Glomerular endothelial cell (primary cell): ENCODE measurements at regions not wholly inside any gene's neighbourhood (a gene's known extent, or its start where the extent isn't known, plus 50 kb on each side); places are given as distances from the start of the nearest gene placed in this dataset.
"Not testable (repeated sequence)": the region's sequence is repeated elsewhere in the genome, so short reads cannot be mapped to it uniquely, and the experiment has no call there.

Experiments
- DNase-seq: peaks from one replicate; pipeline ENCODE4 v3.0.0-alpha.2; 2011; ENCODE audit warnings: low read depth, low spot score; ENCODE audit errors: extremely low read depth

DNA sequence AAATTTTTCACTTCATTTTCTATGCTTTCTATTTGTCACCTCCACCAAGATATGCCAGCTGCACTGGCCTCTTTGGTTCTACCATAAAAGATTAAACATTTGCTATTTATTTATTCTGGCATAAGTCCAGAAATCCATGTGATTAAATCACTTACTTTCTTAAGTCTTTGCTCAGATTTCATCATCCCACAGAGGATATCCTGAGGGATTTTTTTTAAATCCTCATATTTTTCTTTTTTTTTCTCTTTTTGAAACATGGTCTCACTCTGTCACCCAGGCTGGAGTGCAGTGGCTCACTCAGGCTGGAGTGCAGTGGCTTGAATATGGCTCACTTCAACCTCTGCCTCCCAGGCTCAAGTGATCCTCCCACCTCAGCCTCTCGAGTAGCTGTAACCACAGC, 645.4 kb upstream of the ATXN7L3B start:
- DNase-seq = no peak

DNA sequence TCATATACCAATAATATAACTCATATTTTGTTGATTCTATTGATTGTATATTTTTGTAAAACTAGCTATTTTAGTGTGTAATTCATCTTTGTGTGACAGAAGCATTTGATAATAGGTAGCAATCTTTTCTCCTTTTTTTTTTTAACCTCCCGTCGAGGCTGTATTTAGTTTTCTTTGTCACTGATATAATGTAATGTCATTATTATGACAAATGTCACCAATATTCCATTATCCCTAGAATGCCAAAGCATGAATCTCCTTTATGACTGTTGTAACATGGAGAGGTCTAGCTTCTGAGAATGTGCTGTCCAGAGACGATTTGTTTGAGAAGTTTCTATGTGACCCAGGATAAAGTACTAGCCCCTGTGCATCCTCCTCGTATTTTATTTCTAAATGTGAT, 639.0 kb upstream of the ATXN7L3B start:
- DNase-seq = no peak

DNA sequence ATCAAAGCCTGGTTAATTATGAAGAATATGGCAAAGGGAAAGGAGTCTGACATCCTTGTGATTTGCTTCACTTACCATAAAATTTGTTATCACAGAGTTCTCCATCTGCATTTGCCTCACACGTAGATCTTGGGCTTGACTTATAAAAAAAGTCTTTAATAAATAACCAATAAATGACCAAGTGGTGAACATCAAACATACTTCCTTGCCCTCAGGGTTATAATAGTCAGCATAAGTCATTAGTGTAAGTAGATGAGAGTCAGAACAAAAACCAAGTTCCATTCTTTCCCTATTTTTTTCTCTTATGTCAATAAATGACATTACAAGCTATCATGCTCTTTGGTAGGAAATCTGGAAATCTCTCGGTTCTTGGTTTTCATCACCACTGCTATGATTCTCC, 635.4 kb upstream of the ATXN7L3B start:
- no peak for DNase-seq

DNA sequence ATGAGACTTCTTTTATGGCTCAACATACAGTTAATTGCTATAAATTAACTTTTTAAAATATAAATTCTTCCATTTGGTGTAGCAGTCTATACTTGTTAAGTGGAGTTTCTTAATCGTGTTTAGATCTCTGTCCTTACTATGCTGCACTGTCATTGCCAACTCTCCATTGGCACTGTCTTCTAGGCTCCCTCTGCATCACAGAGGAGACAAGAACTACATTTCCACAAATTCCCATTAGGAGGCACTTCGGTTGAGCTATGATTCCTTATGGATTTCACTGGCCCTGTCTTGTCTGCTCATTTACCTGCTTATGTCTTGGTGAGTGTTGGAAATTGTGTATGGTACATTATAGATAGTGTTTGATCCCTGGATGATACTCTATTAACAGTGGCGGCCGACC, 630.9 kb upstream of the ATXN7L3B start:
- no peak for DNase-seq

DNA sequence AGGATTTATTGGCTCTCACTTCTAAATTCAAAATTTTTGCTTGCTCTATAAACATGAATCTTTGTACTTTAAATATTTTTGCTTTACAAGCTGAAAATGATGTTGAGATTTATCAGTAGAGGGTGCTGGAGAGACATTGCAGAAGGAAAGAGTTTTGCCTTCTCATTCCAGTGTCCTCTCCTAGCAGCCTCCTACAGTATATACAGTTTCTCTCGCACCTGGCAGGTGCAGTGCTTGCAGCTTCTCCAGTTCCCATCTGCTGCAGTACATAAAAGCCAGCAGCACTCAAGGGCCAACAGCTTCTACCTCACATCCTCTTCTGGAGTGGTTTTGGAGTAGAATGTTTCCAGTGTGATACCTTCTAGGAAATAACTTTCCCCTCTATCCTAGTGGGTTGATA, 601.8 kb upstream of the ATXN7L3B start:
- DNase-seq = no peak

DNA sequence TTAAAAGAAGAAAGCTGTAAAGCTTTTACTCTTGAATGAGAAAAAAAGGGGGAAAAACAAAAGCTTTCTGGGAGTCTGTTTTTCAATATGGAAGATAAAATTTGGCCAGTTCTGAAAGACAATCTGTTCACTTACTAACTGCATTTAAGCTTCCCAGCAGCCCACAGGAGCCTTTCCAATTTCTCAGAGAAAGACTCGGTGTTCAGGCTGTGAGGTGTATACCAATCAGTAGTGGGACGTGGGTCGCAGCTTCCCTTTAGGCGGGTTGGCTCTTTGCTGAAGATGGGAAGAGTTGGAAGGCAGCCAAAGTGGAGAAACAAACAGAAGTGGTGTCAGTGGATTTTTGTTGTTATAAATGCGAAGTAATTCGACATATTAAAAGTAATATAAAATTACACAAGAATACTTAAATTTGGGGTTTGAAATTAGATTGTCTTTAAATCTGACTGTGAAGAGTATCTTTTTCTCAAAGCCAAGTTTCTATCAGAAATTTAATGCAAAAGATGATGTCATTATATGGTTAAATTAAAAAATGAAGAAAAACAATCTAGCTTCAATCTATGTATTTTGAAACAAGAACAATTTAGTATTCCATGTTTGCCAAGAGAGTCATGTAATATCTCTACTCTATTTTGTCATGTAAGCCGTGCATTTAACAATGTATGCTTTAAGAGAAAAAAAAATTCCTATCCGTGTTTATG, 590.2 kb upstream of the ATXN7L3B start:
- no peak for DNase-seq

DNA sequence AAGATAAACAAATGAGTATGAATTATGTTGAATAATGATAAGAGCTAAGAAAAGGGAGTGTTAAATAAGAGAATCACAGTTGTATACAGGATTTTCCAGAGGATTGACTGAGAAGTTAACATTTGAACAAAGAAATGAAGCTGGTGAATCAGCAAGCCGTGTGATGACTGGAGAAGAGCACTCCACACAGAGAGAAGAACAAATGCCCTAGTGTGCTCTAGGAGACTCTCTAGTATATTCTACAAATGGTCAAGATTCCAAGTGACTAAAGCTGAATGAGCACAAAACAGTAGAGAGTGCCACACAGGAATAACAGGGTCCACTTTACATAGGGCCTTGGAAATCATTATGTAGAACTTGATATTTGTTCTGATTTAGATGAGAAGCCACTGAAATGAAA, 587.1 kb upstream of the ATXN7L3B start:
- DNase-seq = no peak

DNA sequence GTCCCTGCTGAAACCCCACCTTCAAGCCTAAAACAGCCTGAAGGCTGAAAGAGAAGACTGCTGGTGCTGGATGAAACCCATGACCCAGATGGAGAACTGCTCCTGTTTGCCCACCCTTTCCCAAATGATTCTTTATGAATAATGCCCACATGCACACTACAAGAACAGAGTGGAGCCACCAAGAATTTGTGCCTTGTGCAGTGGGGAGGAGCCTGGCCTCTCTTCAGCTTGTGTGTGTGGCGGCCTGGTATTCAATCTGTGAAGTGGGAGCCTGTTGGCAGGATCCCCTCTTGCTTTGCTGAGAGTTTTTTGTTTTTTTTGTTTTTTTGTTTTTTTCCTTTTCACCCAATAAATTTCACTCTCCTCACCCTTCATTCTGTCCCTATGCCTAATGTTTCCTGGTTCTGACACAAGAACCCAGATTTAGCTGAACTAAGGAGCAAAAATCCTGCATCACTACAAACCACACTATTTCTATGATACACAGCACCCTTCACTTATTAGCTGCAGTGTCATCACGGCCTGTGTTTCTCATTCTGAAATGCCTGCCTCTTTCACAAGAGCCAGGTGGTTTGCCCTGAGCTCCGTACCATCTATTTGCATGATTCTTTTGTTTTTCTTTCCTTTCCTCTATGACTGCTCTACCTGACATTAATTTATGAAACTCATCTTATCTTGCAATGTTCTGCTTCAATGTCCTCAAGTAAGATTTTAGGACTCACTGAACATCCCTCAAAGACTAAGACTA, 585.5 kb upstream of the ATXN7L3B start:
- DNase-seq = no peak

DNA sequence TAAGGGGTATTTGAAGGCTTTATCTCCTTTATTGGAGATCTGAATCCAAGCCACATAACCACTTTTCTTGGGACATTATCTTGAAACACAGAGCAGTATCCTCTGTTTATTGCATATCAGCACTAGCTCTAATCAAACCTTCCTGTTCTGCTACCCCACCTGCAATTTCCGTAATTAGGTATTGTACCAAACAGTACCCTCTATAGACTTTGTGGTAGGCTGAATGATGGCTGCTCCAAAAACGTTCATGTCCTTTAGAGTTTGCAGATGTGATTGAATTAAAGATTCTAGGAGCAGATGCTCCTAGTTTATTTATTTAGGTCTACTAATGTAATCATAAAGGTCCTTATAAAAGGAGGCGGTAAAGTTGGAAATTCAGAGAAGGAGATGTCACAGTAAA, 573.0 kb upstream of the ATXN7L3B start:
- DNase-seq = no peak

DNA sequence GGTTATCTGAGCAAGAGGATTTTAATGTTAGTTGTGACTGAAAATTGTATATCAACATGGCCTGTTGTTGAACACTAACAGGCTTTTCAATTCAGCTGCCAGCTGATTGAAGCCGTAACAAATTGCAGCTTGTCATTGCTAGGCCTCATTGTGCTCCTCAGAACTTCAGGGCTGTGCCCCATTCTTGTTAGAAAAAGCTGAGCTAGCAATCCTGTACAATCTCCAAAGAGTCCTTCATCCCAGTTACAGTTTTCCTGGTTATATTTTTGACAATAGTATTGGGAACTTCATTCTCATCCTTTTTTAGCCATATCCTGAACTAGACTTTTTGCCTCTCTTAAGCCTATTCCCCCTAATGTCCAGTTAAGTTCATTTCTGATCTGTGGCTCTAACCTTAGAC, 564.1 kb upstream of the ATXN7L3B start:
- no peak for DNase-seq

DNA sequence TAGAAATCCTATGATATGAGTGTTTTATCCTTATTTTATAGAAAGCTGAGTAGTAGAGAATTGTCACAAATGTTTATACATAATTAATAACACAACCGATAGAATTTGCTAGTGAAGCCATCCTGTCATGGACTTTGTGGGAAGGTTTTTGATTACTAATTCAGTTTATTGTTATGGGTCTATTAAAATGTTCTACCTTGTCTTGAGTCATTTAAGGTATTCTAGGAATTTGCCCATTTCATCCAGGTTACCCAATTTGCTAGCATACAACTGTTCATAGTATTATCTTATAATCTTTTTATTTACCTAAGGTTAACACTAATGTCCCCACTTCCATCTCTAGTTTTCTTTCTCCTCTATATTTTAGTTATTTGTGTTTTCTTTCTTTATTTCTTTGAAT, 553.1 kb upstream of the ATXN7L3B start:
- no peak for DNase-seq

DNA sequence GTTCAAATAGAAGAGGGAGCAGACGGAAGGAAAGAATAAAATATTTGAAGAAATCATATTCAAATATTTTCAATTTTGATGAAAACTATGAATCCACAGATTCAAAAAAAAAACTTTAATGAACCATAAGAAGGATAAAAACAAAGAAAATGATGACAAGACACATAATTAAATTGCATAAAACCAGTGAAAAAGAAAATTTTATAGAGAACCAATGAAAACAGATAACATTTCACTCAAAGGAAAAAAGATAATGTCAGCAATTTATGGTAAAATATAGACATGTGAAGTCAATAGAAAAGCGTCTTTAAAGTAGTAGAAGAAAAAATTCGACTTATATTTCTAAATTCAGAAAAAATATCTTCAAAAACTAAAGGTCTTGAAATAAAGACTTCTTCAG, 546.5 kb upstream of the ATXN7L3B start:
- no peak for DNase-seq

DNA sequence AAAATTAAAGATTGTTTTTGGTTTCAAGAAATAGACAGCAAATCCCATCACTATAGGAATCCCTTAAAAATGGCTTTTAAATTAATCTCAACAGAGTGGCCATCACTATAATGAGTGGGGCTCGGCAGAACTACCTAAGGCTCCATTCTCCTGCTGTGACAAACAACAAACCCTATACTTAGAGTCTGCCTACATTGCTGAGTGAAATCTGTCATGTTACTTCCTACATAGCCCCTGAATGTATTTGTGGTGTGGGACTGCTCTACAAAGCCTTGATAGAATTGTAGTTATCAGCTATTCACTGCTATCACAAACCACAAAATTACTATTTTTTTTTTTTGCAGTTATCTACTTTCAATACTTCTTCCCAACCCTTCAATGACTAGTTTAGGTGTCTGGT, 538.7 kb upstream of the ATXN7L3B start:
- no peak for DNase-seq

DNA sequence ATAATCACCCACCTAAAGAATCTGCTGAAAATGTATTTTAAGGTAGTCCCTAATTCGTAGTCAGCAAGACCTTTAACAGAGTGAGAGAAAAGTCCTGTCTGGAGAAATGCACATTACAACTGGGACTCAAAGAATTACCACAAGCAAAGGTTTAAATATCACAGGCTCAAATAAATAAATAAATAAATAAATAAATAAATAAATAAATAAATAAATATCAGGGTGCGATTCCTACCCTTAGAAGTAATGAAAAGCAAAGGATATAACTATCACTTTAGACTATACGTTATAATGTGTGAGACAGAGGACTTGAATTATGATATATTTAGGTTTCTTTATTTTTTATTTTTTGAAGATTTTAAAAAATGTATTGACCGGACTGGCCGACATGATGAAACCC, 522.5 kb upstream of the ATXN7L3B start:
- no peak for DNase-seq

DNA sequence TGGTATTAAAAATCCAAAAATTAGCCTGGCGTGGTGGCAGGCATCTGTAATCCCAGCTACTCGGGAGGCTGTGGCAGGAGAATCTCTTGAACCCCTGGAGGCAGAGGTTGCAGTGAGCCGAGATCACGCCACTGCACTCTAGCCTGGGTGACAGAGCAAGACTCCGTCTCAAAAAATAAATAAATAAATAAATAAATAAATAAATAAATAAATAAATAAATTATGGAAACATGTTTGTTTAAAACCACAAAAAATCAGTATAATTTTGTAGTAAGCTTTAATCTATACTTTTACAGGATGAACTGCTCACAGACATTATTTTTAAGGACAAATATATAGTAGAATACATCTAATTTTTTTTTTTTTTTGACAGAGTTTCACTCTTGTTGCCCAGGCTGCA, 521.3 kb upstream of the ATXN7L3B start:
- DNase-seq = not testable (repeated sequence)

DNA sequence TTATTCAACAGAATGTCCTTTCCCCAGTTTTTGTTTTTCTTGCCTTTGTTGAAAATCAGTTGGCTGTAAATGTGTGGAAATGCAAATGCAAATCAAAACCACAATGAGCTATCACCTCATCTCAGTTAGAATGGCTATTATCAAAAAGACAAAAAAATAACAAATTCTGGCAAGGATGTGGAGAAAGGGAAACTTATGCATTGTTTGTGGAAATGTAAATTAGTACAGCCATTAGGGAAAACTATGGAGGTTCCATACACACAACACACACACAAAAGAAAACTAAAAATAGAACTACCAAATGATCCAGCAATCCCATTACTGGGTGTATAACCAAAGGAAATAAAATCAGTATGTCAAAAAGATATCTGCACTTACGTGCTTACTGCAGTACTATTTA, 518.8 kb upstream of the ATXN7L3B start:
- no peak for DNase-seq

DNA sequence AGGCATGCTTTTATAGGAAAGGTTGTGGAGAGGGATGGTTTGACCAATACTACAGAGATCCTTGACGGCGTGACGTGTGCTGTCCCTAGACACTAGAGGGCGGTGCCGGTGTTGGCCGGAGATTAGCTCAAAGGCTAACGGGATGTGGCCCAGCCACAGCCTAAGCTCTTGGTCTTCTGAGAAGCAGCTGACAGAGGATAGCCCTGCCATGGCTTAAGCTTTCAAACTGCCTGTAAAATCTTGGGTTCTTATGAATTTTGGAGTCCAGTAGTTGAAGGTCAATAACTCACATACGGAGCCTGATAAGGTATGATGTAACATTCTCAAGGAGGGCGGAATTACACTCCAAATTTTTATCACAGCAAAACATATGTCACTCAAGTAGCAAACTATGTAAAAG, 515.7 kb upstream of the ATXN7L3B start:
- peak; percentile 1 for DNase-seq

DNA sequence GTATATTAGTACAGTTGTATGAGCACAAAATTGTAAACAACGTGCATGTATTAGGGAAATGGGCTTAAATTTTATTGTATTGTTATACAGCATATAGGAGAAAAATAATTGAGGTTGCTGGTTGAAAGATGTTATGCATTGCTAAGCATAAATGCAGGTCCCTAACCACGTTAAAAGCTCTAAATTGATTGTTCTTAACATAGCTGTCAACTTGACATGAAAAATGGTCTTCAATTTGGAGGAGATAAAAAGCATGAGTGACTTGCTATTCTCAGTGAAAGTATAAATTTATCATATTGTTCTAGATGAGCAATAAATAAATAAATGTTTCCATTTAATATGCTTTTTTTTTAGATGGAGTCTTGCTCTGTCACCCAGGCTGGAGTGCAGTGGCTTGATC, 506.6 kb upstream of the ATXN7L3B start:
- DNase-seq = no peak

DNA sequence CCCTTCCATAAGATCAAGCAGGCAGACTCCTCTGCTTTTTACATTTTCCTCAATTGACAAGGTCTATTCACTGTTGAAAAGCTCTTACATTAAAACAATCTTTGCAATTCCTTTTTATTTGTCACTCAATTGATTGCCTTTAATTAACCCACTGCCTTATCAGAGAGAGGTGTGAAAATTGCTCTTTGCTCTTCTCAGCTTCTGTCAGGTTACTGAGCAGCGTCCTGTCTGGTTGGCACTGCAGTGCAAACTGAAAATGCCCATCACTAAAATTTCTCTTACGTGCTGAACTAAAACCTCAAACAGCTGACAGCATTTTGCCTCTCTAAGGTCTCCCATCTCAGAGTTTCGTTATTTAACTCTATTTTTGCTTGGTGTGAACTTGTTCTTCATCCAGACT, 504.1 kb upstream of the ATXN7L3B start:
- DNase-seq = no peak

DNA sequence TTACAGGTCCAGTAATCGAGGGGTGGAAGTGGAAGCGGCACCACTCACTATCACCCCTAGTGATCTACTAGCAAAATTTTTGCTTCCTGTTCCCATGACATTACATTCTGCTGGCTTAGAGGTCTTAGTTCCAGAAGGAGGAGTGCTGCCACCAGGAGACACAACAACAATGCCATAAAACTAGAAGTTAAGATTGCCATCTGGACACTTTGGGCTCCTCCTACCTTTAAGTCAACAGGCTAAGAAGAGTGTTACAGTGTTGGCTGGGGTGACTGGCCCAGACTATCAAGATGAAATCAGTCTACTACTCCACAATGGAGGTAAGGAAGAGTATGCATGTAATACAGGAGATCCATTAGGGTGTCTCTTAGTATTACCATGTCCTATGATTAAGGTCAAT, 498.5 kb upstream of the ATXN7L3B start:
- not testable (repeated sequence) for DNase-seq

DNA sequence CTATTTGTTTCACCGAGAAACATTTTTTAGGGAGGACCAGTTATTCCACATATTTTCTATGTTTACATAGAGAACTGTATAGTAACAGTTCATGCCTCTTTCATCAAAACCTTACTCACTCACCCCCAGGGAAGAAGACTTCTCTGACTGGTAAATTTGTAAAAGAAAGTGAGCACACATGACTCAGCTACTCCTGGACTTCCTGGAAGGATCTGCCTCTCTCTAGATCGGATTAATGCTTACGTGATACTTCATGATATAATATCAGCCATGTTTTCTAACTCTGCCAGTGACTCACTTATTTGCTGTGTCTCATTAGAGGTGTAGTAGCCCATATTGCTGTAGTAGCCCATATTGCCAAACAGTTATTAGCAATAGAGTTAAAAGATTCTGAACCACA, 494.3 kb upstream of the ATXN7L3B start:
- DNase-seq = no peak

DNA sequence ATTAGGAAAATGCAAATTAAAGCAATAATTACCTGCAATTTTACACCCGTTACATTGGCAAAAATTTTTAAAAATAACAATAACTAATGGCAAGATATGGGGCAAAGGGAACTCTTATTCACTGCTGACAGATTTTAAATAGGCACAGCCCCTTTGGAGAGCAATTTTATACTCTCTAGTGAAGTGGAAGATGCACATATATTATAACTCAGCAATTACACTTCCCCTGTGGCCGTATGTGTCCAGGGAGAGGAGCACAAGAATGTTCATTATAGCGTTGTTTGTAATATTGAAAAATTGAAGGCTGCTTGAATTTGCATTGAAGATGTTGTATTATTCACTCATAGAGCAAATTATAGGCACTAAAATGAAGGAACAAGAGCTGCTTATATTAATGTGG, 488.3 kb upstream of the ATXN7L3B start:
- DNase-seq = no peak

DNA sequence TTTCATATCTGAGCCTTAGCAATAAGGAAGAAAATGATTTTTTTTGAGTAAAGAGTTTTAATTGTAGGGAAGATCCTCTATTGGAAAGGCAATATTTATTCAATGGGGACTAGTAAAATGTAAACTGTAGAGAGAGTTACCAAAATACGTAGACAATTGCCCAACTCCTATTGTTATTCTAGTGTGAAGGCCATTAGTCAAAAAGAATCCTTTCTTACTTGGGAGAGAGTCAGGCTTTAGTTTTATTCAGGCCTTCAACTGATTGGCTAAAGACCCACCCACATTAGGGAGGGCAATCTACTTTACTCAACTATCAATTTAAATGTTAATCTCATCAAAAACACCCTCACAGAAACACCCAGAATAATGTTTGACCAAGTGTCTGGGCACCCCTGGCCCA, 485.8 kb upstream of the ATXN7L3B start:
- DNase-seq = no peak
